ENCODE measurements at regions not wholly inside any gene's neighbourhood (a gene's known extent, or its start where the extent isn't known, plus 50 kb on each side); places are given as distances from the start of the nearest gene placed in this dataset.

DNA sequence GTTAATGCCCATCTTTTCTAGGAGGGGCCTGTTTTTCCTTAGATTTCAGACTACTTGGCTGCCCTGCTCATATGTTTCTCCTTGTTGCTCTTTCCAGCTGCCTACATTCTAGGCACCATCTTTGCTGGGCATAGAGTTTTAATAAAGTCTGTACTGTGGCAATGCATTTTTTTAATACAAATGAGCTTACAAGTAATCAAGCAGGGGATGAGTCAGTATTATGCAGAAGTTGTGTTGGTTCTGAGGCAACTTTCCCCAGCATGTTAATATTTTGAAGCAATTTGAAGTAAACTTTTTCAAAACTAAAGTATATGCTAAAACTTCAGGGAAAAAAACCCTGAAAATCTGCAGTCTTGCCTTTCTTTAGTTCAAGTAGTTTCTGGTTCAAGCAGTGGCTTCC lies 372.0 kb upstream of the GATB start:
- Mint-ChIP-seq H3K27me3 (ENCODE audit: low read depth in 3 of 3) (peaks cover 0 to 5% (median 0%) of the 10 kb centered on the region in 3 donors), H3K27ac (no peak overlapping the region), H3K4me3 (no peak overlapping the region), H3K36me3 (no peaks in the 10 kb centered on the region), H3K4me1 (no peaks in the 10 kb centered on the region), H3K9me3 (peaks cover 0 to 8% (median 2%) of the 10 kb centered on the region in 7 donors)
- H3K4me1 ChIP-seq (ENCODE audit: control insufficient read depth in 1 of 2, insufficient read depth in 2 of 2, low read length in 2 of 2): no peaks in the 10 kb centered on the region
- no peak overlapping the region for H3K4me3 ChIP-seq (replicated peaks in 1 of 3; ENCODE audit: low read depth in 2 of 3, low read length in 3 of 3)
- H3K27me3 ChIP-seq (ENCODE audit: control insufficient read depth in 2 of 2, insufficient read depth in 2 of 2, low read length in 2 of 2): no peaks in the 10 kb centered on the region
- no peaks in the 10 kb centered on the region for H4K20me1 ChIP-seq (ENCODE audit: insufficient read depth, low read length)
- H3K79me2 ChIP-seq (ENCODE audit: insufficient read depth, low read length): no peaks in the 10 kb centered on the region
- intact Hi-C loops (cut with micrococcal nuclease): no loop called here
- no peaks in the 10 kb centered on the region for H3K9me3 ChIP-seq (replicated peaks in 1 of 2; ENCODE audit: control insufficient read depth in 1 of 2, insufficient read depth in 1 of 2, low read length in 2 of 2)
- no peak overlapping the region for H3K27ac ChIP-seq (ENCODE audit: low read depth in 1 of 2, low read length in 2 of 2)
- TF ChIP-seq, protein P1, sequence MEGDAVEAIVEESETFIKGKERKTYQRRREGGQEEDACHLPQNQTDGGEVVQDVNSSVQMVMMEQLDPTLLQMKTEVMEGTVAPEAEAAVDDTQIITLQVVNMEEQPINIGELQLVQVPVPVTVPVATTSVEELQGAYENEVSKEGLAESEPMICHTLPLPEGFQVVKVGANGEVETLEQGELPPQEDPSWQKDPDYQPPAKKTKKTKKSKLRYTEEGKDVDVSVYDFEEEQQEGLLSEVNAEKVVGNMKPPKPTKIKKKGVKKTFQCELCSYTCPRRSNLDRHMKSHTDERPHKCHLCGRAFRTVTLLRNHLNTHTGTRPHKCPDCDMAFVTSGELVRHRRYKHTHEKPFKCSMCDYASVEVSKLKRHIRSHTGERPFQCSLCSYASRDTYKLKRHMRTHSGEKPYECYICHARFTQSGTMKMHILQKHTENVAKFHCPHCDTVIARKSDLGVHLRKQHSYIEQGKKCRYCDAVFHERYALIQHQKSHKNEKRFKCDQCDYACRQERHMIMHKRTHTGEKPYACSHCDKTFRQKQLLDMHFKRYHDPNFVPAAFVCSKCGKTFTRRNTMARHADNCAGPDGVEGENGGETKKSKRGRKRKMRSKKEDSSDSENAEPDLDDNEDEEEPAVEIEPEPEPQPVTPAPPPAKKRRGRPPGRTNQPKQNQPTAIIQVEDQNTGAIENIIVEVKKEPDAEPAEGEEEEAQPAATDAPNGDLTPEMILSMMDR (IDR thresholded peaks at IDR 0.05): no peak
- no peak overlapping the region for H2AFZ ChIP-seq (ENCODE audit: insufficient read depth, low read depth, low read length, poor library complexity, severe bottlenecking)
- H3K36me3 ChIP-seq (replicated peaks in 1 of 2; ENCODE audit: control insufficient read depth in 1 of 2, insufficient read depth in 2 of 2, low read length in 2 of 2): no peaks in the 10 kb centered on the region
- DNase-seq: no peak
- no peak overlapping the region for H3K4me2 ChIP-seq (replicated peaks; ENCODE audit: extremely low read depth, low read length, poor library complexity, severe bottlenecking)
- H3K9ac ChIP-seq (ENCODE audit: insufficient read depth, low read length, poor library complexity, severe bottlenecking): no peak overlapping the region

DNA sequence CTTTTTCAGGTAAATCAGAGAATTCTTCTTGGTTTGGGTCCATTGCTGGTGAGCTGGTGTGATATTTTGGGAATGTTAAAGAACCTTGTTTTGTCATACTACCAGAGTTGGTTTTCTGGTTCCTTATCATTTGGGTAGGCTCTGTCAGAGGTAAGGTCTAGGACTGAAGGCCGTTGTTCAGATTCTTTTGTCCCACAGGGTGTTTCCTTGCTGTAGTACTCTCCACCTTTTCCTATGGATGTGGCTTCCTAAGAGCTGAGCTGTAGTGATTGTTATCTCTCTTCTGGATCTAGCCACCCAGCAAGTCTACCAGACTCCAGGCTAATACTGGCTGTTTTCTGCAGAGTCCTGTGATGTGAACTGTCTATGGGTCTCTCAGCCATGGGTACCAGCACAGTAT lies 367.5 kb upstream of the GATB start:
- H3K4me1 Mint-ChIP-seq: no peaks in the 10 kb centered on the region
- TF ChIP-seq, protein P1 (IDR thresholded peaks at IDR 0.05): no peak
- Histone ChIP-seq H3K9me3 (replicated peaks in 1 of 2; ENCODE audit: control insufficient read depth in 1 of 2, insufficient read depth in 1 of 2, low read length in 2 of 2) (no peaks in the 10 kb centered on the region), H3K9ac (ENCODE audit: insufficient read depth, low read length, poor library complexity, severe bottlenecking) (no peak overlapping the region), H3K27ac (ENCODE audit: low read depth in 1 of 2, low read length in 2 of 2) (no peak overlapping the region), H3K36me3 (replicated peaks in 1 of 2; ENCODE audit: control insufficient read depth in 1 of 2, insufficient read depth in 2 of 2, low read length in 2 of 2) (no peaks in the 10 kb centered on the region), H3K27me3 (ENCODE audit: control insufficient read depth in 2 of 2, insufficient read depth in 2 of 2, low read length in 2 of 2) (no peaks in the 10 kb centered on the region), H3K79me2 (ENCODE audit: insufficient read depth, low read length) (no peaks in the 10 kb centered on the region), H4K20me1 (ENCODE audit: insufficient read depth, low read length) (no peaks in the 10 kb centered on the region), H3K4me3 (replicated peaks in 1 of 3; ENCODE audit: low read depth in 2 of 3, low read length in 3 of 3) (no peak overlapping the region), H3K4me1 (ENCODE audit: control insufficient read depth in 1 of 2, insufficient read depth in 2 of 2, low read length in 2 of 2) (no peaks in the 10 kb centered on the region), H3K4me2 (replicated peaks; ENCODE audit: extremely low read depth, low read length, poor library complexity, severe bottlenecking) (no peak overlapping the region), H2AFZ (ENCODE audit: insufficient read depth, low read depth, low read length, poor library complexity, severe bottlenecking) (no peak overlapping the region)
- no peak overlapping the region for H3K27ac Mint-ChIP-seq
- WGBS (ENCODE audit: insufficient coverage): no CpG with 5 or more reads among the region's 1 CpG
- no peak overlapping the region for H3K4me3 Mint-ChIP-seq
- peaks cover 4 to 13% (median 8%) of the 10 kb centered on the region in 7 donors for H3K9me3 Mint-ChIP-seq
- DNase-seq: no peak
- H3K36me3 Mint-ChIP-seq: no peaks in the 10 kb centered on the region
- H3K27me3 Mint-ChIP-seq (ENCODE audit: low read depth in 3 of 3): peaks cover 0 to 4% (median 0%) of the 10 kb centered on the region in 3 donors
- intact Hi-C loops (cut with micrococcal nuclease): no loop called here

Data from CD14-positive monocyte (primary cell).